ENCODE measurements at regions not wholly inside any gene's neighbourhood (a gene's known extent, or its start where the extent isn't known, plus 50 kb on each side); places are given as distances from the start of the nearest gene placed in this dataset.

GRCh38 chr2:78202366-78202765 lies 680.2 kb upstream of the LRRTM4 start:
- H4K5ac ChIP-seq (ENCODE audit: low read depth, low read length): no peak overlapping the region
- H3K56ac ChIP-seq (ENCODE audit: extremely low read depth, insufficient read depth, low read length): no peak overlapping the region
- no peak overlapping the region for H2BK20ac ChIP-seq (ENCODE audit: low read depth, low read length)
- no peak overlapping the region for H2BK15ac ChIP-seq (ENCODE audit: low read depth, low read length)
- no peak overlapping the region for H2BK120ac ChIP-seq (ENCODE audit: low read depth, low read length)
- H3K4me3 ChIP-seq (ENCODE audit: insufficient read depth, low read depth, low read length): no peak overlapping the region
- no peak overlapping the region for H3K4me2 ChIP-seq (ENCODE audit: low read depth, low read length)
- DNase-seq (no peak), ATAC-seq (ENCODE audit: low read depth) (no peak)
- in situ Hi-C loops (cut with MboI; ENCODE audit: low sequenced_read_pairs) (no loop called here), dilution Hi-C loops (cut with HindIII; ENCODE audit: low sequenced_read_pairs, unreplicated experiment) (no loop called here), intact Hi-C loops (cut with micrococcal nuclease) (no loop called here)
- H2AFZ ChIP-seq (replicated peaks; ENCODE audit: low read length, poor library complexity): no peak overlapping the region
- no peak overlapping the region for H3K4ac ChIP-seq (ENCODE audit: low read depth, low read length)
- no peak overlapping the region for H3K9ac ChIP-seq (ENCODE audit: low read depth, low read length)
- no CpG with 5 or more reads among the region's 3 CpGs for WGBS, 2 experiments (ENCODE audit: extremely low coverage in 2 of 2, insufficient read length in 1 of 2)
- H2AK5ac ChIP-seq (ENCODE audit: low read depth, low read length): no peak overlapping the region
- H2BK5ac ChIP-seq (ENCODE audit: low read depth, low read length, poor library complexity, severe bottlenecking): no peak overlapping the region
- H3K4me1 ChIP-seq (ENCODE audit: control insufficient read depth, insufficient read depth, low read length): no peaks in the 10 kb centered on the region
- no peak overlapping the region for H3K14ac ChIP-seq (replicated peaks; ENCODE audit: low read depth, low read length)
- H3K27me3 ChIP-seq (ENCODE audit: control insufficient read depth, insufficient read depth, low read length): no peaks in the 10 kb centered on the region
- H3K9me1 ChIP-seq (ENCODE audit: insufficient read depth, low read length): no peaks in the 10 kb centered on the region
- BruUV-seq (replicated peaks): no TSS peak
- no peaks in the 10 kb centered on the region for H4K20me1 ChIP-seq (ENCODE audit: insufficient read depth, low read length)
- H3K9me3 ChIP-seq (ENCODE audit: control insufficient read depth, insufficient read depth, low read length): no peaks in the 10 kb centered on the region; the same call in 1 of the 2 replicates
- no peak overlapping the region for H4K91ac ChIP-seq (ENCODE audit: insufficient read depth, low read depth, low read length)
- H3K18ac ChIP-seq (ENCODE audit: low read depth, low read length): no peak overlapping the region
- H3K23ac ChIP-seq (ENCODE audit: low read depth, low read length): no peak overlapping the region
- H2AK9ac ChIP-seq (replicated peaks; ENCODE audit: low read depth, low read length, poor library complexity): no peak overlapping the region
- ChIA-PET POLR2A (ENCODE audit: unreplicated experiment) (no interaction called here), CTCF (no interaction called here)
- TF ChIP-seq MAZ (IDR thresholded peaks at IDR 0.05; ENCODE audit: borderline replicate concordance, low read depth, low read length): no peak
- TF ChIP-seq SMC3 (IDR thresholded peaks at IDR 0.05; ENCODE audit: low read depth, low read length): no peak
- no peak for TF ChIP-seq BHLHE40 (IDR thresholded peaks at IDR 0.05; ENCODE audit: low read depth, low read length)
- no peak for TF ChIP-seq ELK1 (IDR thresholded peaks at IDR 0.05; ENCODE audit: borderline replicate concordance, low read depth, low read length)
- H3K36me3 ChIP-seq (ENCODE audit: control insufficient read depth, insufficient read depth, low read length): no peaks in the 10 kb centered on the region
- no peak overlapping the region for H3K27ac ChIP-seq (ENCODE audit: insufficient read depth, low read length)
- no peak overlapping the region for H4K8ac ChIP-seq (ENCODE audit: low read depth in 2 of 2, low read length in 2 of 2)
- no peaks in the 10 kb centered on the region for H3K79me1 ChIP-seq (ENCODE audit: low read depth in 1 of 2, low read length in 2 of 2)

Measured in IMR-90 (cell line).